ENCODE measurements at regions not wholly inside any gene's neighbourhood (a gene's known extent, or its start where the extent isn't known, plus 50 kb on each side); places are given as distances from the start of the nearest gene placed in this dataset.

DNA sequence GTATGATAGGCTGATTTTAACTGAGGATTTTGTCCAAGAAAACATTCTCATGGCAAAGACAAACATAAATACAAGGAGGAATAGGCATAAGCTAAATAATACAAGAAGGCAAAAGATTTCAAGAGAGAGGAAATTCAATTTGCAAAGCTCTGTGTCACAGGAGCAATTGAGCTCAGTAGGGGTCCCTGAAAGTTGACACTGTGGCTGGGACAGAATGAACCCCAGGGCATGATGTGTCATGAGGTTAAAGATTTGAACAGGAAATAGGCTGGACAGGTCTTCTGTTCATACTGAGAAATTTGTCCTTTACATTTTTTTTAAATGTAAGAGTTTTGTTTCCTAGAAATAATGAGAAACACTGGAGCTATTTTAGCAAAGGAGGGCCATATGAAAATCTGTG, 555.4 kb upstream of the NEGR1 start:
- H3K27ac ChIP-seq (ENCODE audit: low read depth, low read length, poor library complexity, severe bottlenecking): no peak overlapping the region
- H3K4me1 ChIP-seq (ENCODE audit: insufficient read depth, low read length, severe bottlenecking): no peaks in the 10 kb centered on the region
- H4K20me1 ChIP-seq (ENCODE audit: insufficient read depth, low read length): no peaks in the 10 kb centered on the region
- H3K9me2 ChIP-seq (ENCODE audit: low read depth, low read length): no peaks in the 10 kb centered on the region
- no peaks in the 10 kb centered on the region for H3K27me3 ChIP-seq (ENCODE audit: insufficient read depth, low read length)
- no peaks in the 10 kb centered on the region for H3K9me3 ChIP-seq (ENCODE audit: low read length)
- no peak overlapping the region for H3K9ac ChIP-seq (ENCODE audit: low read length)
- H3K36me3 ChIP-seq (ENCODE audit: insufficient read depth, low read length): no peaks in the 10 kb centered on the region
- no peaks in the 10 kb centered on the region for H3F3A ChIP-seq (ENCODE audit: insufficient read depth, low read length)
- H2AFZ ChIP-seq (ENCODE audit: low read length): no peak overlapping the region
- H3K4me2 ChIP-seq (ENCODE audit: low read length): no peak overlapping the region
- no peak overlapping the region for H3K4me3 ChIP-seq (ENCODE audit: low read depth, low read length, poor library complexity, severe bottlenecking)
- TF ChIP-seq EZH2 (IDR thresholded peaks at IDR 0.05; ENCODE audit: borderline replicate concordance, low read length): no peak
- TF ChIP-seq, protein P1, sequence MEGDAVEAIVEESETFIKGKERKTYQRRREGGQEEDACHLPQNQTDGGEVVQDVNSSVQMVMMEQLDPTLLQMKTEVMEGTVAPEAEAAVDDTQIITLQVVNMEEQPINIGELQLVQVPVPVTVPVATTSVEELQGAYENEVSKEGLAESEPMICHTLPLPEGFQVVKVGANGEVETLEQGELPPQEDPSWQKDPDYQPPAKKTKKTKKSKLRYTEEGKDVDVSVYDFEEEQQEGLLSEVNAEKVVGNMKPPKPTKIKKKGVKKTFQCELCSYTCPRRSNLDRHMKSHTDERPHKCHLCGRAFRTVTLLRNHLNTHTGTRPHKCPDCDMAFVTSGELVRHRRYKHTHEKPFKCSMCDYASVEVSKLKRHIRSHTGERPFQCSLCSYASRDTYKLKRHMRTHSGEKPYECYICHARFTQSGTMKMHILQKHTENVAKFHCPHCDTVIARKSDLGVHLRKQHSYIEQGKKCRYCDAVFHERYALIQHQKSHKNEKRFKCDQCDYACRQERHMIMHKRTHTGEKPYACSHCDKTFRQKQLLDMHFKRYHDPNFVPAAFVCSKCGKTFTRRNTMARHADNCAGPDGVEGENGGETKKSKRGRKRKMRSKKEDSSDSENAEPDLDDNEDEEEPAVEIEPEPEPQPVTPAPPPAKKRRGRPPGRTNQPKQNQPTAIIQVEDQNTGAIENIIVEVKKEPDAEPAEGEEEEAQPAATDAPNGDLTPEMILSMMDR (IDR thresholded peaks at IDR 0.05; ENCODE audit: low read length): no peak
- no peaks in the 10 kb centered on the region for H3K79me2 ChIP-seq (ENCODE audit: insufficient read depth, low read length)

DNA sequence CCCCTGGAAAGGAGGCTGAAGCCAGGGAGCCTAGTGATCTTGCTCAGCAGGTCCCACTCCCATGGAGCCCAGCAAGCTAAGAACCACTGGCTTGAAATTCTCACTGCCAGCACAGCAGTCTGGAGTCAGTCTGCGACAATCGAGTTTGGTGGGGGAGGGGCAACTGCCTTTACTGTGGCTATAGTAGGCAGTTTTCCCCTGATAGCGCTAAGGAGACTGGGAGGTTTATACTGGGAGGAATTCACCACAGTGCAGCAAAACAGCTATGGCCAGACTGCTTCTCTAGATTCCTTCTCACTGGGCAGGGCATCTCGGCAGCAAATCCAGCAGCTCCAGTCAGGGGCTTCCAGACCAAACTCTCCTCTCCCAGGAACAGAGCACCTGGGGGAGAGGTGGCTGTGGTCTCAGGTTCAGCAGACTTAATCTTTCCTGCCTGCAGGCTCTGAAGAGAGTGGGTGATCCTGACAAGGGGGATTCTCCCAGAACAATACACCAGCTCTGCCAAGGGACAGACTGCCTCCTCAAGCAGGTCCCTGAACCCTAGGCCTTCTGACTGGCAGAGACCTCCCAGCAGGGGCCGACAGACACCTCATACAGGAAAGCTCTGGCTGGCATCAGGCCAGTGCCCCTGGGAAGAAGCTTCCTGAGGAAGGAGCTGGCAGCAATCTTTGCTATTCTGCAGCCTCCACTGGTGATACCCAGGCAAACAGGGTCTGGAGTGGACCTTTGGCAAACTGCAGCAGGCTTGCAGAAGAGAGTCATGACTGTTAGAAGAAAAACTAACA, 548.5 kb upstream of the NEGR1 start:
- Histone ChIP-seq H3K9me3 (ENCODE audit: low read length) (no peaks in the 10 kb centered on the region), H3K27ac (ENCODE audit: low read depth, low read length, poor library complexity, severe bottlenecking) (no peak overlapping the region), H3K4me2 (ENCODE audit: low read length) (no peak overlapping the region), H3K4me3 (ENCODE audit: low read depth, low read length, poor library complexity, severe bottlenecking) (no peak overlapping the region), H3K27me3 (ENCODE audit: insufficient read depth, low read length) (no peaks in the 10 kb centered on the region), H3K4me1 (ENCODE audit: insufficient read depth, low read length, severe bottlenecking) (no peaks in the 10 kb centered on the region), H4K20me1 (ENCODE audit: insufficient read depth, low read length) (no peaks in the 10 kb centered on the region), H3K36me3 (ENCODE audit: insufficient read depth, low read length) (no peaks in the 10 kb centered on the region), H3F3A (ENCODE audit: insufficient read depth, low read length) (no peaks in the 10 kb centered on the region), H3K79me2 (ENCODE audit: insufficient read depth, low read length) (no peaks in the 10 kb centered on the region), H2AFZ (ENCODE audit: low read length) (no peak overlapping the region), H3K9ac (ENCODE audit: low read length) (no peak overlapping the region), H3K9me2 (ENCODE audit: low read depth, low read length) (no peaks in the 10 kb centered on the region)
- TF ChIP-seq, protein P1 (IDR thresholded peaks at IDR 0.05; ENCODE audit: low read length): no peak
- TF ChIP-seq EZH2 (IDR thresholded peaks at IDR 0.05; ENCODE audit: borderline replicate concordance, low read length): no peak

DNA sequence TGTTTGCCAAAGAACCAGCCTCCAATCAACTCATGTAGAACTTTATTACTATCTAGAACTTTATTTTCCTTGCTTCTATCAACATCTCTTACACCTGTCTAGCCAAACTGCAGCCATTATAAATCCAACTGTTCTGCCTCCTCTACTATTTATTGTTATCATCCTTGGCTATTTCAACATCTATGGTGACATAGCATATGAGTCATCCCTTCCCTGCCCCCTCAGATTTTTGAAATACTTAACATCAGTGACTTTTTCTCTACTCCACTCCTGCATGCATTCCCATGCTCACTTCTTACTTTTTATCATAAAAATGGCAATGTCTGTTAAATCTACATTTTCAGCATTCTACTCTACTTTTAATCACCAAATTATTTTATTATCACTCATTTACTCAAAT, 544.9 kb upstream of the NEGR1 start:
- H3F3A ChIP-seq (ENCODE audit: insufficient read depth, low read length): no peaks in the 10 kb centered on the region
- H3K9me2 ChIP-seq (ENCODE audit: low read depth, low read length): no peaks in the 10 kb centered on the region
- H3K79me2 ChIP-seq (ENCODE audit: insufficient read depth, low read length): no peaks in the 10 kb centered on the region
- H3K9me3 ChIP-seq (ENCODE audit: low read length): no peaks in the 10 kb centered on the region
- H3K9ac ChIP-seq (ENCODE audit: low read length): no peak overlapping the region
- H4K20me1 ChIP-seq (ENCODE audit: insufficient read depth, low read length): no peaks in the 10 kb centered on the region
- H3K4me3 ChIP-seq (ENCODE audit: low read depth, low read length, poor library complexity, severe bottlenecking): no peak overlapping the region
- H3K4me1 ChIP-seq (ENCODE audit: insufficient read depth, low read length, severe bottlenecking): no peaks in the 10 kb centered on the region
- H3K27ac ChIP-seq (ENCODE audit: low read depth, low read length, poor library complexity, severe bottlenecking): no peak overlapping the region
- no peak overlapping the region for H2AFZ ChIP-seq (ENCODE audit: low read length)
- H3K27me3 ChIP-seq (ENCODE audit: insufficient read depth, low read length): no peaks in the 10 kb centered on the region
- no peaks in the 10 kb centered on the region for H3K36me3 ChIP-seq (ENCODE audit: insufficient read depth, low read length)
- H3K4me2 ChIP-seq (ENCODE audit: low read length): no peak overlapping the region
- TF ChIP-seq, protein P1 (IDR thresholded peaks at IDR 0.05; ENCODE audit: low read length): no peak
- no peak for TF ChIP-seq EZH2 (IDR thresholded peaks at IDR 0.05; ENCODE audit: borderline replicate concordance, low read length)

All from OCI-LY1 (cell line).